ENCODE measurements at regions not wholly inside any gene's neighbourhood (a gene's known extent, or its start where the extent isn't known, plus 50 kb on each side); places are given as distances from the start of the nearest gene placed in this dataset.
"Not testable (repeated sequence)": the region's sequence is repeated elsewhere in the genome, so short reads cannot be mapped to it uniquely, and the experiment has no call there.

DNA sequence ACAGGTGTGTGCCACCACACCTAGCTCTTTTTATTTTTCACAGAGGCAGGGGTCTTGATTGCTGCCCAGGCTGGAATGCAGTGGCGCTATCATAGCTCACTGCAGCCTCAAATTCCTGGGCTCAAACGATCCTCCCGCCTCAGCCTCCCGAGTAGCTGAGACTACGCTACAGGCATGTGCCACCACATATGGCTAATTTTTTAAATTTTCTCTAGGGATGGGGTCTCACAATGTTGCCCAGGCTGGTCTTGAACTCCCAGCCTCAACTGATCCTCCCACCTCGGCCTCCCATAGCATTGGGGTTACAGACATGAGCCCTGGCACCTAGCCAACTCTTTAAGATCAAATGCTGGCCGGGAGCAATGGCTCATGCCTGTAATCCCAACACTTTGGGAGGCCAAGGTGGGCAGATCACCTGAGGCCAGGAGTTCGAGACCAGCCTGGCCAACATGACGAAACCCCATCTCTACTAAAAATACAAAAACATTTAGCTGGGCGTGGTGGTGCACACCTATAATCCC lies 50.6 kb upstream of the MYL10 start:
- not testable (repeated sequence) for DNase-seq

DNA sequence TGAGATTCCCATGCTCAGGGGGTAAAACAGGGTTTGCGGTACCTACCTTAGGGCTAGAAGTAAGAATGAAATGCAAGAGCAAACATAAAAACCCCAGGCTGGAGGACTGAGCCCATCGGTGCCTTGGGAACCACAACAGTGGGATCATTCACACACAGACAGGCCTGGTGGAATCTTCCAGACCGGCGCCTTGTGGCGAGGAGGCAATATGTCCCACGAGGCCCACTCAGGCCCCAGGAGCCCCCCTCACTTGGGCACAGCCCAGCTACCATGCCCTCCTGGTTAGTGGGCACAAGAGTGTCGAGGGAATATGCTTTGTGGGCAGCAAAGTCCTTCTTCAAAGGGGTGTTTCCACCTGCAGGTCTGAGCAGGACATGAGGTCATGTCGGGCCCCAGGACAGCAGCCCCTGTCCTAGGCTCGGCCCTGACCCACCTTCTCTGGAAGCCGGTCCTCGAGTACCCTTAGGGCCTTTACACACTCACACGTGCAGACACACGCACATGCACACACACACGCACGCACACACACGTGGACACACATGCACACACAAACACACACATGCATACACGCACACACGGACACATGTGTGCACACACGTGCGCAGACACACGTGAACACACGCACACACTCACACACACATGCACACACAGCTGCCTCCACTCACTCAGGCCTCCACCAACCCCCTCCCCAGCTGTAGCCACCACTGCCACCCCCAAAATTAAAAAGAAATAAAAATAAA lies 51.5 kb upstream of the MYL10 start:
- DNase-seq, result no peak

DNA sequence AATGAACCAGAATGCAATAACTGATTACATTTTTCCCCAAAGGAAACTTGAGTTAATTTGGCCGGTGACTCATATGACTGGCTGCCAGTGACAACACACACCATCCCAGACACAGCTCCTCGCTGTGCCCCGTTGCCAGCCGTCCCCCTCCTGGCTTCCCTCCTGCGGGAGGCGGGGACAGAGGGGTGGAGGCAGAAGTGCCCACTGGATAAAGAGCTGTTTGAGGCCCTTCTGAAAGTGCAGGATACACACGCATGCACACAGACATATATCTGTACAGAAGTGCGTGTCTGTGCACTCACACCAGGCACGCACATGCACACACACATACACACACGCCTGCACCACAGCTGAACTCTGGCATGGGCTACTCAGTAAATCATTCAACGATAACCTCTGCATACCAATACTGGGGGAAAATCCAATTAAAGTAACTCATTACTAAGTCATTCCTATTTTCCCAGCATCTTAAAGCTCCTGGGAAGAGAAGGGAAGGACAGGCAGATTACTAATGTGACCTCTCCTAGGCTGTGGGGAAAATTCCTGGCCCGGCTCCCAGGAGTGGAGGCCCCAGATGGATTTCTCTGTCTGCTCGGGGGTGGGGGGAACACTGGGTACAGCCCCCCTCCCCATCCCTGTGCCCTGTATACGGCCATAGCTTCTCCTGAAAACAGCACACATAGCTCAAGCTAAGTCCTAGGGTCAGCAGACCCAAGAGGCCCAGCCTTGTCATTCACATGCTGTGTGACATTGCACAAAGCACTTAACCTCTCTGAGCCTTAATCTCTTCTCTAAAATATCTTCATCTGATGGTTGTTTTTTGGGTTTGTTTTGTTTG lies 52.3 kb upstream of the MYL10 start:
- peak; percentile 62 for DNase-seq

DNA sequence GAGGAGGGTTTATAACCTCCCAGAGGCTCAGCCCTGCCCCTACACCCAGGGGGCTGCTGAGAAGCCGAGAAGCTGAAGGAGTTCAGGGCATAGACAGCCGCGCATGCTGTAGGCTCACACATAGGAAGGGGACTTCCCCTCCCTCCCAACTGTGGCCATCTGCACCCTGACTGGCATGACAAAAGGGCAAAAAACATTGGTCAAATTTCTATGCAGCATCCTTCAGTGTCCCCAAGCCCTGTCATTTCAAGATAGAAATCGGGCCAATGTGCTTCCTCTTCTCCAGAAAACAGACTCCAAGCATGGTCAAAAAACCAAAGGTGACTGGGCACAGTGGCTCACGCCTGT lies 55.9 kb upstream of the MYL10 start:
- DNase-seq, result no peak

DNA sequence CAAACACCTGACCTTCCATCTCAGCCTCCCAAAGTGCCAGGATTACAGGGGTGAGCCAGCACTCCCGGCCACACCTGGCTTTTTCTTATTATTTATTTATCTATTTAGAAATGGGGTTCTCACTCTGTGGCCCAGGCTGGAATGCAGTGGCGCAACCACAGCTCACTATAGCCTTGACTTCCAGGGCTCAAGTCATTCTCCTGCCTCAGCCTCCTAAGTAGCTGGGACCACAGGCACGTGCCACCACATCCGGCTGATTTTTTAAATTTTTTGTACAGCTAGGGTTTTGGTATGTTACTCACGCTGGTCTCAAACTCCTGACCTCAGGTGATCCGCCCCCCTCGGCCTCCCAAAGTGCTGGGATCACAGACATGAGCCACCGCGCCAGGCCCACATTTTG lies 56.9 kb upstream of the MYL10 start:
- no peak for DNase-seq

DNA sequence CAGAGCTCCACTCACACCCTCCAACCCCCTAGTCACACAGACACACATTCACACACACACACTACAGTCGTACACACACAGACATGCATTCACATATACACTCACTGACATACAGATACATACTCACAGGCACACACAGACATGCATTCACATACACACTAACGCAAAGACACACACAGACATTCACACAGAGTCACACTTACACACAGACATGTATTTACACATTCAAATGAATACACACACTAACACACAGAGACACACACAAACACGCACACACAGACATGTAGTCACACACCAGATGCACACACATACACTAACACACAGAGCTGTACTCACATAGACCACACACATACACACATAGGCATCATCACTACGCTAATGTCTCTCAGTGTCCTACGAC lies 58.0 kb upstream of the MYL10 start:
- no peak for DNase-seq

DNA sequence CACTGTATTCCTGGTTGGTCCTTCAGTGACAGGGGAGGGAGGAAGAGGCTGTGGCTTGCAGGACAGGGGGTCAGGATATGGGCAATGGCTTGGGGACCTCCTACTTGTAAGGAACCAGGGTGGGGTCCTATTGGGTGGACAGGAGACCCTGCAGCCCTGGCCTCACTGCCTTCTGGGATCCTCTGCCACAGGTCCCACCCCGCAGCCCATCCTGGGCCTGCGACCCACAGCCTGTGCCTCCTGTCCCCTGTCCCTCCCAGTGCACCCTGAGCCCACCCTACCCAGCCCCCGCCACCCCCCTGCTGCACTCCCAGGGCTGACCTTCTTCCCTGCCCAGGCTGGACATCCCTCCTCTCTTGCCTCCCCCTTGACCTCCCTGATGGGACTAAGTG lies 58.7 kb upstream of the MYL10 start:
- DNase-seq, result no peak

DNA sequence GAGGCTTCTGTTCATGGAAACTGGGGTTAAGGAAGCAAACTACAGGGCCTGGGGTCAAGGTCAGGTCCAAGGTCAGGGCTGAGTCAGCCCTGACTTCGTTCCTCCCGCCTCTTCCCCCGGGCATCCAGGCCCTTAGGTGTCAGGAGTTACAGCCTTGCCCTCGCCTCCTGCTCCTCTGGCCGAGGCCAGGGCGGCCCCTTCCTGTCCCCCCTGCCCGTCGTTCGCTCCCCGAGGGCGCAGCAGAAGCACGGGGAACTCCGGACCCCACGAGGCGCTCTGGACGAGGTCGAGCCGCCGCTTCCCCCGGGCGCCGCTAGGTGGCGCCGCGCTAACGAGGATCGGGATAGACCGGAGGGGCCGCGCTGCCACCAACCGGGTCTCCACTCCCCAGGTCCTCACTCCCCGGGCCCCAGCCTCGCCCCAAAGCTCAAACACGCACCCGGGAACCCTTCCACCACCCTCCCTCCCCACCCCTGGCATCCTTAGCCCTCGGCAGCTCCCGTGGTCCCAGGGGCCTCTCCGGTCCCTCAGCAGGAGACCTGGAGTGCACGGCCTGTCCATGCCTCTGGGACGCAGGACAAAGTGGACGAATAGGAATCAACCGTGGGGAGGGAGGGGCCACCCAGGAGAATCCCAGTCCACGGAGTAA lies 59.2 kb upstream of the MYL10 start:
- DNase-seq, result peak; percentile 78

DNA sequence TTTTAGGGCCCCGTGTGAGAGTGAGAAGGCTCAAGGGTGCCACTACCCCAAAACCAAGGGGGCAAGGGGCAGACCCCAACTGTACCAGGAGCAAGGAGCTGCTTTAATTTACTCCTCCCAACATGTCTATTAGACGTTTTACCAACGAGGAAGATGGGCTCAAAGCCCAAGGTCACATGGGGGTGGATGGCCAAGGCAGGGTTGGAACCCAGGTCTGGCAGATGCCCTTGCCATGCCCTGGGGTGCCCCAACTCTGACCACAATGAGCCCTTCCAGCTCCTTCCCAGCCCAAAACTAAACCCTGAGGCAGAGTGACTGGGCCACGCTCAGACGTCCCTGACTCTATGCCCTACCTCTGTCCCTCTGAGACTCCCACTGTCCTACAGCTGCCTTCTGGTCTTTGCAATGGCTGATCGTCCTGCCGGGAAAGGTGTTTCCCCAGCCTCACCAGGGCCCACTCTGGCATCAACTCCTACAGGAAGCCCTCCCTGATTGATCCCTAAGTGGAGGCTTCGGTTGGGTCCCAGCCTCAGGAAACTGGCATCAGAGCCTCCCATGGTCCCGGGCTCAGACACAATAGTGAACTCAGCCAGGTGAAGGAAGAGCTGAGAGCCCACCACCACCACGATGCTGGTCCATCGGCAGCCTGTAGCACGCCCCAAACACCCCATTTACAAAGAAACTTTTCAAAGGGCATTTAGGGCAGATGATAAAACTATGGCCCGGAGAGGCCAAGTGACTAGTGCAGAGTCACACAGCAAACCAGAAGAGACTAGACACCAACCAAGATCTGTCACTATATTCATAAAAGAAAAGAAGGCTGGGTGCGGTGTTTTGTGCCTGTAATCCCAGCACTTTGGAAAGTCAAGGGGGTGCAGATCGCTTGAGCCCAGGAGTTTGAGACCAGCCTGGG lies 60.2 kb upstream of the MYL10 start:
- DNase-seq, result no peak

DNA sequence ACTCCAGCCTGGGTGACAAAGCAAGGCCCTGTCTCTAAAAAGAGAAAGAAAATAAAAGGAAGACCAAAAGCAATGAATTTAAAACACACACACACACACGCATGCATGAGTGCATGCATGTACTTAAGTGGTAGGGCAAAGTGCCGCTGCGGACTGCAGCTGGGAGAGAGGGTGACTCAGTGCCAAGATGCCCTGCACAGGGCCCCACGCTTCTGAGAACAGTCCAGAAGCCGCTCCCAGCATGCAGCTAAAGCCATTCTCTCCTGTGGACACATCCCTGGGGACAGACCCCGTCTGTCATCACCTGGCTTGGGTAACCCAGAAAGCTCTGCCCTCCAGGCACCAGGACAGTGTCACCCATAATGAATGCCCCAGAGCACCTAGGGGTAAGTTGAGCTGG lies 61.0 kb upstream of the MYL10 start:
- no peak for DNase-seq

DNA sequence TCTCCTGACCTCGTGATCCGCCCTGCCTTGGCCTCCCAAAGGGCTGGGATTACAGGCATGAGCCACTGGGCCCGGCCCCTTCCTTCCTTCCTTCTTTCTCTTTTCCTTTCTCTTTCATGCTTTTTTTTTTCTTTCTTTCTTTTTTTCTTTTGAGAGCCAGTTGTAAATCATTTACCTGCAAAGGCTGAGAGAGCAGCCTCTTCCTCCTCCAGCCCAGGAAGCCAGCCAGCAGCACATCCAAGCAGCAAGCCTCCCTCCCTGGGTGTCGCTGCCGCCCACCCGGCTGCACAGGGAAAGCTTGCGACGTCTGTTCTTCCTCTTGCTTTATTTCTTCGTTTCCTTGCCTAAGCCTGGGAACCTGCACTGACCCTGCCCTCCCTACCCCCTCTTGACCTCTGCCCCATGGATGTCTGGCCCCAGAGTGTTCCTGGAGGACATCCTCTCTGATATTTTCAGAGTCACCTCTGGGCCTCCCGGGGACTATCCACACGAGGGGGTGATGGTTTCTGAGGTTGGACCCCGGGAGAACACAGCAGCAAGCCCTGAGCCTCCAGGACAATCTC lies 62.8 kb upstream of the MYL10 start:
- no peak for DNase-seq

DNA sequence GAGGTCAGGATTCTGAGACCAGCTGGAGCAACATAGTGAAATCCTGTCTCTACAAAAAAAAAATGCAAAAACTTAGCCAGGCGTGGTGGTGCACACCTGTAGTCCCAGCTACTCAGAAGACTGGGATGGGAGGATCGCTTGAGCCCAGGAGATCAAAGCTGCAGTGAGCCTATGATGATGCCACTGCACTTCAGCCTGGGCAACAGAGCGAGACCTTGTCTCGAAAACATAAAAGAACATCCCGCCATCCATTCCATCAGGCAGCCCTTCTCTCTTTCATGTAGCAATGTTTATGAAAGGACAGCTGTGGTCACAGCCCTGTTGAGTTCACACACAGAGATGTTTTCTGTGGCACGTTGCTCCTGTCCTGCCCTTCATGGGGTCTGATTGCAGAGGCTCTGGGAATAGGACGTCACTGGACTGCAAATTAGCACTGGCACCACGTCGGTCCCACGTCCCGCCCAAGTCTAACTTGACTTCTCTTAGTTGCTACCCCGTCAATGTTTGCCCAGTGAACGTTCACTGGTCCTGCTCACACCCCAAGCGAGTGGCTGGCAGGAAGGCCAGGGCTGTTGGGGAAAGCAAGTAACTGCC lies 64.5 kb upstream of the MYL10 start:
- no peak for DNase-seq

DNA sequence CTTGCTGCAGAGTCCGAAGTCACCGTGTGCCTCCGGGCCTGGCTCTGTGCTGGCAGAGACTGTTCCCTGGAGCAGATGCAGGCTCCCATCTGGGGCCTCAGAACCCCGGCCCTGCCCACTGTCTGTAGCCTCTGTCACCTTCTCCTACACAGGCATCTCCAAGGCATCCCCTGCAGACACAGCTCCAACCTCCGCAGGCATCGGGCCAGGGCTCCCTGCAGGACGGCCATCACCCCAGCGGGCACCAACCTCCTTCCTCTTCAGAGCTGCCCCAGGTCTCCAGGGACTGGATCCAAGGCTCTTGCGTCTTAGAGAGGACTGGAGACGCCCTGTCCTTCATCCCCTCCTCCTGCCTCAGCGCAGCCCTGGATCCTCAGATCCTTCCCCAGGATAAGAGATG lies 69.9 kb upstream of the MYL10 start:
- no peak for DNase-seq

DNA sequence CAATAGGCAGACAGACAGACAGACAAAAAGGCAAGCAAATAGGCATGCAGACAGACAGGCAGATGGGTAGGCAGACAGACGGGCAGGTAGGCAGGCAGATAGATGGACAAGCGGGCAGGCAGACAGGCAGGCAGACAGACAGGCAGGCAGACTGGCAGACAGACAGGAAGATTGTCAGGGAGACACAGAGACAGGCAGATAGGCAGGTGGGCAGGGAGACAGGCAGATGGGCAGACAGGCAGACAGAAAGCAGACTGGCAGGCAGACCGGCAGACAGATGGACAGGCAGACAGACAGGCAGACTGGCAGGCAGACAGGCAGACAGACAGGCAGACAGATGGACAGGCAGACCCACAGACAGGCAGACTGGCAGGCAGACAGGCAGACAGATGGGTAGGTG lies 70.3 kb upstream of the MYL10 start:
- DNase-seq, result no peak

DNA sequence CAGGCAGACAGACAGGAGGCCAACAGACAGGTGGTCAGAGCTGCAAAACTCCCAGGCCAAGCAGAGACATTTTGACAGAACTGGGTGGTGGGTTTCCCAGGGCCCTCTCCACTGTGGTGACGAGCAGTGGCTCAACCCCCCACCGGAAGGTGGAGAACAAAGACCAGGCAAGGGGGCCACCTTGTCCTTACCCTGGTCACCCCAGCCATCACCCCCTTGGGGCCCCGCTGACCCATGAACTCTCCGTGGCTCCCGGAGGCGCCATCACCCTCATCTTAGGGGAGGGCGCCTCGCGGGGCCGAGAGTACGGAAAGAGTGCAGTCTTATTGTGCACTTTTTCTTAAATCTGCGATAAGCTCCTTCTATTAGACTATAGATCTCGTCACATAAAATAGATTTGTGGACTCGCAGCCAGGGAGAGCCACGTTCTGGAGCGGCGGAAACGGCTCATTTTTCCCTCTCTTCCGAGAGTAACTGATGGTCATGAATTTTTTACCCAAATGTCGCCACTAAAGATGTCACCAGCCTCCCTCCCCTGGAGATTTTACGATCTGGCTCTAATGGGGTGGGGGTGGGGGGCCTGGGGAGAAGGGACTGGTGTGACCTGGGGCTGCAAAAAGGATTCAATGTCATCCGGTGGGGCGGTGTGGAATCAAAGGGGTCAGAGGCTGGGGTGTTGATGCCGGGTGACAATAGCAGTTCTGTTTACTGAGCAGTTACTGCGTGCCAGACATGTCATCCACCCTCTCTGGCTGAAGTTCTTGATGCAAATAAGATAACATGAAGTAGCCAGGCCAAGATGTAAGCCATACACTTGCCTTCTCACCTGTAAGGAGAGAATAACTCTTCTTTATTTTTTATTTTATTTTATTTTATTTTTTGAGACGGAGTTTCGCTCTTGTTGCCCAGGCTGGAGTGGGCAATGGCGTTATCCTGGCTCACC lies 71.1 kb upstream of the MYL10 start:
- no peak for DNase-seq

DNA sequence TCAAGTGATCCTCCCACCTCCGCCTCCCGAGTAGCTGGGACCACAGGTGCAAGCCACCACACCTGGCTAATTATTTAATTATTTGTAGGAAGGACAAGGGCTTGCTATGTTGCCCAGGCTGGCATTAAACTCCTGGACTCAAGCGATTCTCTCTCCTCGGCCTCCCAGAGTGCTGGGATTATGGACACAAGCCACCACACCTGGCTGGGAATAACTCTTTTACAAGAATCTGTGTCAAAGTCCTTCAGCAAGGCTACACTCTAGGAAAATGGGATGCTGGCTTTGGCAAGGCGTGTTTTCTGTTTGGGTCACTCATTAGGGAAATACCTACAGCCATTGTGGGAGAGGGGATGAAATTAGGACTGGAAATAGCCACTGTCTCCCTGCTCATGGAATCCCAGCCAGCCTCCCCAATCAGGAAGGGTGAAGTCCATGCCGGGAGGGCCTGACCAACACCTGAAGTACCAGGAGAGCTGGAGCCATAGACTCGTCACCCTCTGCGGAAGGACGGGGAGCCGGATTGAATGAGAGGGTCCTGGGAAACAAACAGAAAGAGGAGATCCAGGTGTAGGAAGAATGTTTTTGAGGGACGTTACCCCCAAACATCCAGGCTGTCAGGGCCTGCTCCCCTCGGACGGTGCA lies 72.2 kb upstream of the MYL10 start:
- no peak for DNase-seq

DNA sequence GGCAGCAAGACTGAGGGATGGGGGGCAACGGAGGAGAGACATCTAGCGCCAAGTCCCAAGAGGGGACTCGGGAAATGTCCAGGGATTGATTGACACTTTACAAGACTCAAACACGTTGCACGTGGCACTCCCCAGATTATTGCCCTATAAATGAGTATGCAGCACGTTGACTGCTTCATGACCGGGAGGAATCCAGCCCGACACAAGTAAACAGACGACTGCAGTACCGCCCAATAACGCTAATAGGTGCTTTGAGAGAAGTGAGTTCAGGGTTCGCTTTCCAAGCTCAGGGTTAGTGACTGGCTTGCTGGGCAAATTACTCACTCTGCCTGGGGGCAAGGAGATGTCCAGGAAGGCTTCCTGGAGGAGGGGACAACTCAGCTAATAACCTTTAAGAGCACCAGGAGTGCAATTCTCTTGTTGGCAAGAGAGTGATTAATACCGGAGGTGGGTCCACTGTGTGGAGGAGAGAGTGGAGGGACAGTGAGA lies 73.3 kb upstream of the MYL10 start:
- DNase-seq, result no peak

DNA sequence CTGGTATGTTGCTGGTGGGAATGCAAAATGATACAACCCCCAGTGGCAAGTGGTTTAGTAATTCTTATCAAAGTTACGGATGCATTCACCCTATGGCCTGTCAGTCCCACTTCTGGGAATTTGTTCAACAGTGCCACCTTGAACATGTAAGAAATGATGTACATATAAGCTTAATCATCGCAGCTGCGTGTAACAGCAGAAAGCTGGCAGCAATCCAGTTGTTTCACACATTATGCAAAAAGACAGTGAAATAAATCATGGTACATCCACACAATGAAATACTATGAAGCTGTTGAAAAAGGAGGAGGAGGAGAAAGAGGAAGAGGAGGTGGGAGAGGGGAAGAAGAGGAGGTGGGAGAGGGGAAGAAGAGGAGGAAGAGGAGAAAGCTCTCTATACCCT lies 76.2 kb upstream of the MYL10 start:
- DNase-seq, result no peak

DNA sequence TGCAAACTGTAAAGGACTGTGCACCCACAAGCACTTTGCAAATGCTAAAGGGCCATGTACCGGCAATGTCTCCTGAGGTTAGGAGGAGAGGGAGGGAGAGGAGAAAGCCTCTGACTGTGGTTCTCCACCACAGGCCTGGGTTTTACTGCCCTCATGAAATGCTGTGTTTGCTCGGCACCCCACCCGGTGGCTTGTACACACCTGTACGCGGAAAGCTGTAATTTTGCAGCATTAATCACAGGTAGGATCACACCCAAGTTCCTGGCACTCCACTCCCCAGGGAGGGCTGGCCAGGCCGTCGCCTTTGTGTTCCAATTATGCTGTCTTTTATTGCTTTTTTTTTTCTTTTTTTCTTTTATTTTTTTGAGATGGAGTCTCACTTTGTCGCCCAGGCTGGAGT lies 78.5 kb upstream of the MYL10 start:
- no peak for DNase-seq

DNA sequence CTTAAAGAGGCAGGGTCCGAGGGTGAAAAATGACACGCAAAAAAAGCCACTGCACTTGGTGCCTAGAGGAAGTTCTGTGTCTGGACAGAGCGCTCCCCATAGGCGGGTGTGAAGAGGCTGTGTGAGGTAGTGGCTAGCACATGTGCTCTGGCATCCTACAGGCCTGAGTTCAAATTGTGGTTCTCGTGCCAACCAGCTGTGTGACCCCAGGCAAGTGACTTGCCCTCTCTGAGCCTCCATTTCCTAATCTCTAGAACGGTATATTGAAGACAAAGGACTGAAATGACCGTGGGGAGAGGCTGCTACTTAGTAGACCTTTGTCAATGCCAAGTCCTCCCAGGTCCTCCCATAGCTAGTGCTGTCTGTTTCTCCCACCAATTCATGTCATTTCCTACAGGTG lies 79.1 kb upstream of the MYL10 start:
- DNase-seq, result no peak
